ENCODE measurements at regions not wholly inside any gene's neighbourhood (a gene's known extent, or its start where the extent isn't known, plus 50 kb on each side); places are given as distances from the start of the nearest gene placed in this dataset.
"Not testable (repeated sequence)": the region's sequence is repeated elsewhere in the genome, so short reads cannot be mapped to it uniquely, and the experiment has no call there.

DNA sequence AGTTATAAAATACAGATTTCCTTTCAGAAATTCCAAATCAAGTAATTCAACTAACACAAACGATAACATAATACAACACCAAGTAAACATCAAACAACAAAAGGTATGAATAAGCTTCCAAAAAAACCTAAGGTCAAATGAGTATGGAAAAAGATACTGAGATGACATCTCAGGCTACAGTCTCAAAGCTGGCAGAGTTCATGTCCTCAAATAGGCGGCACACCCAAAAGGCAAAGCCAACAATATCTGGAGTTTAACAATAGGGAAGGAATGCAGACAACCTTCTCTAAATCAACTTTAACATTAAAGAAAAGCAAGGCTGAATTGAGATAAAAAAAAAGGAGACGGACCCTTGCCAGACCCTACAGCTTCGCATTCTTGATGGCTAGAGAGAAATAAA lies 346.6 kb downstream of the RSL24D1 start:
- DNase-seq (ENCODE audit: extremely low read depth in 1 of 2, low read depth in 1 of 2) = no peak

DNA sequence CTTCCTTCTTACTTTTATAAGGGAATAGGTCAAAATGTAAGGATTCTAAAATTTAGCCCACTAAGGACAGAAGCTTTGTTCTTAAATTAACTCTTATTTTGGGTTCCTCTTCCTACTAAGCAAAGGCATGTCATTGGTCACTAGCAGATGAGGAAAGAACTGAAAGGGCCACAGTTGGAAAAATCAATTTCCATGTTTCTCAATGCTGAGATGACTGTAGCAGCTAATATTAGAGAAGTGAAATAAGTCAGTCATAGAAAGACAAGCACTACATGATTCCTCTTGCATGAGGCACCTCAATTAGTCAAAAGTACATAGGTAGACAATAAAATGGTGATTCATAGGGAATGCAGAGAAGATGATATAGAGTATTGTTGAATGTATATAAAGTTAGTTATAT lies 353.7 kb downstream of the RSL24D1 start:
- no peak for DNase-seq (ENCODE audit: extremely low read depth in 1 of 2, low read depth in 1 of 2)

DNA sequence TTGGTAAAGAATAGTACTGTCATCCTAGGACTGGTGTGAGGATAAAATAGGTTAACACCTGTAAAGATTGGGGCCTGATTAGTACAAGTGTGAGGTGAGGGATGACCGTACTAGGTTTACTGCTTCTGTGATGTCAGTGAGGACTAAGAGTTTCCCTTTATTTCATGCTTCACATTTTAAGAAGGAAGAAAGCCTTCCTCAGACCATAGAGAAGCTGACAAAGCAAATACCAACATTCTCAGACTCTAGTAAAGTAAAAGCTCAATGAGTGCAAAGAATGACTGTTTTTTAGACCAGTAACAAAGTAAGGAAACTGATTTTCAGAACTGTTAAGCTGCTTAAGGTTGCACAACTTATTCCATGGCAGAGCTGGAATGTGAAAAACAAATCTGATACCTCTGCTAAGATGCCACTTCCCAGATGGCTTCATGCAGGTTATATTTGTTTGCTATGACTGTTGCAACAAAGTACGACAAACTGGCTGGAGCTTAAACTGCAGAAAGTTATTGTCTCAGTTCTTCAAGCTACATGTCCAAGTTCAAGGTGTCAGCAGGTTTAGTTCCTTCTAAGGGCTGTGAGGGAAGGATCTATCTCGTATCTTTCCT lies 354.9 kb downstream of the RSL24D1 start:
- no peak for DNase-seq (ENCODE audit: extremely low read depth in 1 of 2, low read depth in 1 of 2)

DNA sequence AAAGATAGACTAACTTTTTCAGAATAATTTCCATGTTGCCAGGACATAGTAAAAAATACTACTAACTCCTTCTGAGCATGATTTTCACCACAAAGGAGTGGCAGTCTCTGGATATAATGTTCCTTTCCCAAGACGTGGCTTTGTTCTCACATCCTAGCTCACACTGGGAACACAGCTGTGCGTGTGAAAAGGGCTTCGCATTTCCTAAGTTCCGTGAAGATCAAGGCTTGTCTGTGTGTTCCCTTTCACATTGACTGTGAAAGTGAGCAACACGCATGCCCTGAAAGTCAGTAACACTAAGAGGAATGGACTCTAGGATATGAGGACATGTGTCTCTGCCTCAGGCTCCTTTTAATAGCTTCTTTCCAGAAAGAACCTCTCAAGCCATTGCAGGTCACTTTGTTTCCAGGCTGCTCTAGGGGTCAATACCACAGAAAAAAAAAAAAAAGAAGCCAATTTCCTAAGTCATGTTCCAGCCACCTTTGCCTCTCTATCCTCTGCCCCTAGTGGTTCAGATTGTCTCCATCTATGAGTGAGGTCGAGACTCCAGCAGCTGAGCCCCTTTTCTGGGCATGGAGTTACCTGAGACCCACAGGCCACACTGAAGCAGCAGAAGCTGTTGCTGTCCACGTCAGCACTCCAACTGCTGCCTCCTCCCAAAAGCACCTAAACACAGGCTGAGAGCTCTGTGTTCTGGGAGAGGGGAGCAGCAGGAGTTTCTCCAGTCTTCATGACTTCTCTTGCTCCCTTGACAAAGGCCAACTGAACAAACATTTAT lies 355.9 kb downstream of the RSL24D1 start:
- no peak for DNase-seq (ENCODE audit: extremely low read depth in 1 of 2, low read depth in 1 of 2)

DNA sequence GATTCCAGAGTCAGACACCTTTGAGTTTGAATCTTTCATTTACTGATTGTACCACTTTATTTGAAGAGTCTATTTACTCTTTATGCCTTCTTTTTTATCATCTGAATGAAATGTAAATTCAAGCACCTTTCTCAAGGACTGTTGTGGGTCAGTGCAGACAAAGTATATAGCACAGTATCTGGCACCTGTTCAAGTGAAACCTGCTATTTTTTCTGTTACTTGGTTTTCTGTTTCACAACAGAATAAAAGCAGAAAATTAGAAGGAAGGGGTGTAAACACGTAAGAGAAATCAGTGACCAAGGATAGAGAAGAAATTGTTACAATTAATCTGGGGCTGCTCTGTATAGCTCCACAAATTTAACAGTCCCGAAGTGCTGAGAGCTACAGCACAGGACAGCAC lies 357.4 kb downstream of the RSL24D1 start:
- DNase-seq (ENCODE audit: extremely low read depth in 1 of 2, low read depth in 1 of 2) = no peak

DNA sequence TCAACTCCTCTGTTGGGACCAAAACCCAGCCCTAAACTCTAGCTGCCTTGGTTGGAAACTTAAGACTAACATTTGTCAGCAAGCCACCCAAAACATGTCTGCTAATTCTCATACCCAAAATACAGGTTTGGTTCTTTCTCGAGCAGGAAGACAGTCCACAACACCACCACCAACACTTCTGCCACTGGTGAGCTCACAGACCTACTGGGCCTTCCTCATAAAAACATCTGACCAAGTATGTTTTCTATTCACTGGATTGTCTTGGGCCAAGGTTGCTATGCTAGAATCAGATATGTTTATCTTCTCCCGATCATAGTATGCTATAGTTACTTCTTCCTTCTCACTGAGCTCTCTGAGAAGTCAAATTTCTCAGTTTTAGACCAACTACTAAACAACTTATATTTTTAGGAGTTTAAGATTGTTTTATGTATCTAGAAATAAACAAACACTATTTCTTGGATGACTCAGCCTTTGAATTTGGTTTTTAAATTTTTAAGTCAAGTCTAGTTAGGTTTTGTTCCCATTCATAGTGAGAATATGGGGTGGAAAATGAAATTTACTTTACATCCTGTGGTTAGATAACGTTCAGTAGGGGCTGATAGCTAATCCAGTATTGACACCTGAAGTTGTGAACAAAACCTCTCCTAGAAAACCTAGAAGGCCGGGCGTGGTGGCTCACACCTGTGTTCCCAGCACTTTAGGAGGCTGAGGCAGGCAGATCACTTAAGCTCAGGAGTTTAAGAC lies 360.5 kb downstream of the RSL24D1 start:
- no peak for DNase-seq (ENCODE audit: extremely low read depth in 1 of 2, low read depth in 1 of 2)

DNA sequence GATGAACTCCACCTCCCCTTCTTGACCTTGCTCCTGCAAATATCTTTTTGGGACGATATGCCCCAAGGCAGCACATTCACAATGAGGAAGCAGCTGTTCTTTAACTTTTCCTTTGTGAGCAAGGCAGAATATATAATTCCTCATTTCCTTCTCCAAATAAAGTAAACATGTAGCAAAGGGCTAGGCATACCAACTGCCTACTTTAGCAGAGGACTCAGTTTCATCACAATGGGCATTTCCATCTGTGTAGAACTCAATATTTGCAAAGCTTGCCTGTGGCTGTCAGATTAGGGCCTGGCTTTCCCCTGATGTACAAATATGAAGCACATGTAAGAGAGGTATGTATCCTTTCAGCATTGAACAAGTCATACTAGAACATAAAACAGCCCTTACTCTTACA lies 366.9 kb downstream of the RSL24D1 start:
- DNase-seq (ENCODE audit: extremely low read depth in 1 of 2, low read depth in 1 of 2) = no peak

DNA sequence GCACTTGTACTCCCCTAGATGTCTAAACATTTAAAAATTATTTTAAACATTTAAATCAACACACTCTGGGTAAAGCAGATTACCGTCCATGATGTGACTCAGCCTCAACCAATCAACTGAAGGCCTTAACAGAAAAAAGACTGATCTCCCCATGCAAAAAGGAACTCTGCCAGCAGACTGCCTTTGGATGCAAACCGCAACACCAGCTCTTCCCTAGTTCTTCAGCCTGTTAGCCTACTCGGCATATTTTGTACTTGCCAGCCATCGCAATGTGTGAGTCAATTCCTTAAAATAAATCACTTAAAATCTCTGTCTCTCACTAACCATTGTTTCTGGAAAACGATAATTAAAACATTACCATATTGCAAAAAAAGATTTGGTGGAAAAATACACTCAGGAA lies 375.9 kb downstream of the RSL24D1 start:
- no peak for DNase-seq (ENCODE audit: extremely low read depth in 1 of 2, low read depth in 1 of 2)

DNA sequence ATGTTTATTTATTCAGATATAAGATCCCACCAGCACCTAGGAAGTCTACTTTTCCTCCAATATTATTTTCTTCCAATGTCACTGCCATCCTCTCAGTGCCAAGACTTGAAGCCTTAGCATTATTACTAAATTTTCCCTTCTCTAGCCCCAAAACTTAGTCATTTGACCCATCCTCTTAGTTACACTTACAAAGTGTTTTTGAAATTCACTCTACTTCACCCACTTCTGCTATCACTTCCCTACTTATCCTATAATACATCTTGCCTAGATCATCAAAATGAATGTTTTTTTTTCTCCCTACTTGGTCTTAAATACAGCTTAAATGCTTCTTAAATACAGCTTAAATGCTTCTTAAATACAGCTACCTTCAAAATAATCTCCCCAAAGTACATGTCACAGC lies 376.6 kb downstream of the RSL24D1 start:
- no peak for DNase-seq (ENCODE audit: extremely low read depth in 1 of 2, low read depth in 1 of 2)

DNA sequence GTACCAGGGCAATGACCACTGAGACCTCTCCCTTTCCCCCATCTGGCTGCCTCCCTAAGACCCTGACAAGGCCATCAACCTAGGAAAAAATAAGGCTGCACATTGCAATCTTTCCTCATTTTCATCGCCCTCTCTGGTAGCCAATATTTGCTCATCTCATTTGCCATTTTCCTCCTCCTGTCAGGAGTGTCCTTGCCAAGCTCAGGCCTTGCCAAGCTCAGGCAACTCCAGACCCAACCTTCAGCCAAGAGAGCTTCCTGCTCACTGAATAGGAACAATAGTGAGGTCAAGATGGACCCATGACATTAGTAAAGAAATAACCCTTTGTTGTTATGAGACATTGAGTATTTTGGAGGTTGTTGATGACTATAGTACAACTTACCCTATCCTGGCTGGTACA lies 380.3 kb downstream of the RSL24D1 start:
- DNase-seq (ENCODE audit: extremely low read depth in 1 of 2, low read depth in 1 of 2) = no peak

DNA sequence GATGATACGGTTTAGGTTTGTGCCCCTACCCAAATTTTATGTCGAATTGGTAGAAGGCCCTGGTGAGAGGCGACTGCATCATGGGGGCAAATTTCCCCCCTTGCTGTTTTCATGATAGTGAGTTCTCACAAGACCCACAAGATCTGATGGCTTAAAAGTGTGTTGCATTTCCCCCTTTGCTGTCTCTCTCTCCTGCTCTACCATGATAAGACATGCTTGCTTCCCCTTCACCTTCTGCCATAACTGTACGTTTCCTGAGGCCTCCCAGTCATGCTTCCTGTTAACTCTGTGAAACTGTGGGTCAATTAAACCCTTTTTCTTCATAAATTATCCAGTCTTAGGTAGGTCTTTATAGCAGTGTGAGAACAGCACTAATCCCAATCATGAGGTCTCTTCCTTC lies 381.2 kb downstream of the RSL24D1 start:
- DNase-seq (ENCODE audit: extremely low read depth in 1 of 2, low read depth in 1 of 2) = no peak

DNA sequence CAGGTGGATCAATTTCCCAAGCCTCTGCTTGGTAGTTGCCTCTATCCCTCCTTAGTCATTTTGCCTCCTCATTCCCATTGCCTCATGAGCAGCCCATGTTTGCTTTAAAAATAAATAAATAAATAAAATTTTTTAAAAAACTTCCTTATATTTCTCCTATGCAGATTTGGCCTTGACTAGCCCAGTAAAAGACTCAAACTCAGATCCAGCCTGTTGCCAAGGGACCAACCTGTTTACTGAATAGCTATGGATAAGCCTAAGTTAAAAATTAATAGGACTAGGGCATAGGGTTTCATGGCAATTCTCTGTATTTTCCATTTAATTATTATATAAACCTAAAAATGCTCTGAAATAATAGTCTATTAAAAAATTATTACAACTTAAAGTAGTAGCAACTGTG lies 384.4 kb downstream of the RSL24D1 start:
- DNase-seq (ENCODE audit: extremely low read depth in 1 of 2, low read depth in 1 of 2) = no peak

DNA sequence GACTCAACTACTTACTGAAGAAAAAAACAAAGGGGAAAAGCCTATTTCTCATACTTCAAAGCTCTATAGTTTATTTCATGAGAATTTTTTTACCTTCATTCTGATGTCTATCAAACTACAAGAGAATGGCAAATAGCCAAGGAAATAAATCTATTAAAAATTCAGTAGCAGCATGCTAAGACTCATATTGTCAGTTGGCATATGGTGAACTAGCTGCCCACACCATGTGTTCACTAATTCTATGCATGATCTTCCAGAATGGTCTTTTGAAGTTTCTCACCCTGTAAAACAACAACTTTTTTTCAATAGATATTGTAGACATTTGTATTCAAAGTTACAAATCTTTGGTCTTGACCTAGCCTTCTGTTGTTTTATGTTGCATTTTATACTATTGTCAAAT lies 386.2 kb downstream of the RSL24D1 start:
- DNase-seq (ENCODE audit: extremely low read depth in 1 of 2, low read depth in 1 of 2) = no peak

DNA sequence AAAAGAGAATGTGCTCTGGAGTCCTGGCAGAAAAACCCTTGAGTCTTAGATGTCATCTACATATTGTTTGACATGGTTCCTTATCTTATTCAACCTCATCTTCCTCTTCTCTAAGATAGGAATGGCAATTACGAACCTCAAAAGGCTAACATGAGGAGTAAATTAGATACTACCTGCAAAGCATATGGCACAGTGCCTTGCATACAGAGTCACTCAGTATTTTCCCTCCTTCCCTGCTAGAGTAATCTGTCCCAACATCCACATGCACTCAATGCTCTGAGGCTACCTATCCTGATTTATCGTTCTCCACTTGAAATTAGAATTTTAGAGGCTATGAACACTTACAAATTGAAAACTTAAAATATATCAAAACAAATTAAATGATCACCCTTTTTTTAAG lies 386.7 kb downstream of the RSL24D1 start:
- no peak for DNase-seq (ENCODE audit: extremely low read depth in 1 of 2, low read depth in 1 of 2)

DNA sequence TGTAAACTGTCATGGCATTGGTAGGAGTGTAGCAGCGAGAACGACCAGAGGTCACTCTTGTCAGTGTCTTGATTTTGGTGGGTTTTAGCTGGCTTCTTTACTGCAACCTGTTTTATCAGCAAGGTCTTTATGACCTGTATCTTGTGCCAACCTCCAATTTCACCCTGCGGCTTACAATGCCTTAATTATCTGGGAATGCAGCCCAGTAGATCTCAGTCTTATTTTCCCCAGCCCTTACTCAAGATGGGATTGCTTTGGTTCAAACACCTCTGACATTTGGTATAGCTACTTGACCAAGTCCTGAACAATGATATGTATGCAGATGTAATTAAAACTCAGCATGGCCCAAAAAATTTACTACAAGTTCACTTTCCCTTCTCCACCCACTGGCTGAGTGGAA lies 388.4 kb downstream of the RSL24D1 start:
- DNase-seq (ENCODE audit: extremely low read depth in 1 of 2, low read depth in 1 of 2) = no peak

DNA sequence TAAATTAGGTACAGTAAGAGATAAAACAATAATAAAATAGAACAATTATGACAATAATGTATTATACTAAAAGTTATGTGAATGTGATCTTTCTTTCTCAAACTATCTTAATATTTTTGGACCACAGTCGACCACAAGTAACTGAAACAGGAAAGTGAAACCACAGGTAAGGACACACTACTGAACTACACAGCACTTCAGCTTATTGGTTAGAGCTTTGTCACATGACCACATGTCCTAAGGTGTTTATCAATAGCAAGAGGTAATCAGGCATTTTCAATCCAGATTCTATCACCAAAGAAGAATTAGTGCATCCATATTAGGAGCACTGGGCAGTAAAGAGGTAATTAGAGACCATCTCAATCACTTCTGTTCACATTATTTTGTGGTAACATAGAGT lies 392.8 kb downstream of the RSL24D1 start:
- no peak for DNase-seq (ENCODE audit: extremely low read depth in 1 of 2, low read depth in 1 of 2)

DNA sequence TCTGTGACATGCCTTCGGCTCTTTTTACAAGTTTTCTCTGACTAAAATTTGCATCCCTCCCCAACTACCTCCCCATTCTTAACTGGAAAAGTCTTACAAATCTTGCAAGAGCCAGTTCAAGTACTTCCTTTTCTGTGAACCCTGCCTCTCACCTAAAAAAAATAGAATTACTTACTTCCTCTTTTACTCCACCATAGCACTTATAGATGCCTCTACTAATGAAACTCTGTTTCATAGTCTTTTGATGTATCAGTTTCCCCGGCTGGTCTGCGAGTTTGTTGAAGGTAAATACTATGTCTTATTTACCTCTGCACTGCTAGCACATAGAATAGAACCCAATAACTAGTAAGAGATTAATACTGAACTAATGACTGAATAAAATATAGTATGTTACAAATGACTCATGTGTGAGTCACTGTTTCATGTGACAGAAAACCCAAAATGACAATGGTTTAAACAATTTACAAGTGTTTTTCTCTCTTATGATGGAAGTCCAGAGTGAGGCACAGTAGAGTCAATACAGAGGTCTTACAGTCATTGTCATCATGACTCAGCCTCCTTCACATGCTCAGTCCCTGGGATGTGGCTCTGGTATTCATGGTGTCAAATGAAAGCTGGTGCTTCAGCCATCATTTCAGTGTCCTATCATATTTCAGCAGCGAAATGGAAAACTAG lies 393.5 kb downstream of the RSL24D1 start:
- no peak for DNase-seq (ENCODE audit: extremely low read depth in 1 of 2, low read depth in 1 of 2)

DNA sequence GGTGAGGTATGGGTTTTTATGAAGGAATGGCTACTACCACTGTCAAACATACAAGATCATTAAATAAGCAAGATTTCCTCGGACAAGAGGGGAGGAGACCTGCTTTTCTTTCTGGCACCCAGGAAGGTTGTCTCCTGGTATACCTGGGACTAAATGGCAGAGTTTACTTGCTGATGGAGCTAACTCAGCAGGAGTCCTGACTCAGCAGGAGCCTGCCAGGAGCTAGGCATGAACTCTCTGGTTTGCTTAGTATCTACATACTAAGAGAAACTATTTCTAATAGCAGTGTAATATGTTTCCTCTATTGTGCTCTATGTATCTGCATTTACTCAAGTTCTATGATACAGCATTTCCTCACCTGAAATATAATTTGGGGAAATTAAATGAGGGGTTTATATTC lies 404.2 kb downstream of the RSL24D1 start:
- DNase-seq (ENCODE audit: extremely low read depth in 1 of 2, low read depth in 1 of 2) = no peak

DNA sequence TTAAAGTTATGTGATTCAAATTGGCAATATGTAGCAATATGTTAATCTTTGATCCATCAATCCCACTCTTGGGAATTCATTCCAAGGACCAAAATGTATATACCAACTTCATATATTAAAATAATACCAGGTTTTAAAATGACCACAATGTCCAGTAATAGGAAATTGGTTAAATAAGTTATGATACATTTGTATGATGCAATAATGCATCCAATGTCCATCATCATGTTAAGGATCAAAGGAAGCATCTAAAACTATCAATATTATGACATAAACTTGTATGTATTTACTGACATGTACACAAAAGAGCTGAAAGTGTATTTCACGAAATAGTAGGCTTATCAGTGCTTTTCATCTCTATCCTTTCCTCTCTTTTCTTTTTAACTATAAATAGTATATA lies 406.0 kb downstream of the RSL24D1 start:
- DNase-seq (ENCODE audit: extremely low read depth in 1 of 2, low read depth in 1 of 2) = no peak

DNA sequence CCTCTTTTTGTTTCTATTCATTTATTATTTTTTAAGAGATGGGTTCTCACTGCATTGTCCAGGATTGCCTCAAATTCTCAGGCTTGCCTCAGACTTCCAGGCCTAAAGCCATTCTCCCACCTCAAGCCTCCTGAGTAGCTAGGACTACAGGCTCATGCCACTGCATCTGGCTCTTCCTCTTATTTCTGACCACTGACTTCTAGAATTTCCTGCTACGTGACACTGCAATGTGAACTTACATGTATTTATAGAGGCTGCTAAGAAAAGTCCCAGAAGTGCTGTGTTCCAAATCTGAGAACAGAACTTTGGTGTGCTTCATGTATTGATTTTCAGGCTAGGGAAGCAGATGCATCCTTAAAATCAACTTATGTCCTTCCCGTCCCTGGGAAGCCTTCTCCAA lies 407.4 kb downstream of the RSL24D1 start:
- no peak for DNase-seq (ENCODE audit: extremely low read depth in 1 of 2, low read depth in 1 of 2)

DNA sequence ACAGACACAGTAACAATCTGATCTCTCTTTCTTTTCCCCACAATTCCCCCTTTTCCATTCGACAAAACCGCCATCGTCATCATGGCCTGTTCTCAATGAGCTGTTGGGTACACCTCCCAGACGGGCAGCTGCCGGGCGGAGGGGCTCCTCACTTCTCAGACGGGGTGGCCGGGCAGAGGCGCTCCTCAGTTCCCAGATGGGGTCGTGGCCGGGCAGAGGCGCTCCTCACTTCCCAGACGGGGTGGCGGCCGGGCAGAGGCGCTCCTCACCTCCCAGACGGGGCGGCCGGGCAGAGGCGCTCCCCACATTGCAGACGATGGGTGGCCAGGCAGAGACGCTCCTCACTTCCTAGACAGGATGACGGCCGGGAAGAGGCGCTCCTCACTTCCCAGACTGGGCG lies 415.5 kb downstream of the RSL24D1 start:
- DNase-seq (ENCODE audit: extremely low read depth in 1 of 2, low read depth in 1 of 2) = not testable (repeated sequence)

DNA sequence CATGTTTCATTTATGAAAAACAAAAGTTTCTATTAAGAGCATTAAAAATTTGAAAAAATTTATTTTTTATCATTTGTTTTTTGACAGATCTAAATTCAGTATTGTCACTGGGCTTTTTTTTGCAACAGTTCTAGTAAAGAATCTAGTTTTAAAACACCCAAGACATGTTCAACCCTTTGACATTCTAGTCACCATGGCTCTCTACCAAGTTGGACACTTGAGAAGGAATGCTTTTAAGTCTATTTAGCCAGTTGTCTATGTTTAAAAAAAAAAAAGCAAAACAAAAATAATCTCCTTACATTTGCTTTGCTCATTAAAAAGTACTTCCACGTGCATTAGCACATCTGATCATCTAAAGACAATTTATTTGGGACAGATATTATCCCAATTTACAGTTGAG lies 417.5 kb downstream of the RSL24D1 start:
- no peak for DNase-seq (ENCODE audit: extremely low read depth in 1 of 2, low read depth in 1 of 2)

Data from stimulated activated CD8-positive, alpha-beta memory T cell treated with anti-CD3 and anti-CD28 coated beads, Interleukin-7, amount 100 ng/mL, for 48 hours (primary cell).